HEK293 (cell line): ENCODE measurements at regions not wholly inside any gene's neighbourhood (a gene's known extent, or its start where the extent isn't known, plus 50 kb on each side); places are given as distances from the start of the nearest gene placed in this dataset.

ENCODE experiments used
- CTCF ChIA-PET: fragments of 350-600 bp; formaldehyde crosslinking; extraction: SDS; loops from one replicate; lab custom pipeline; 2021; ENCODE audit warnings: antibody characterized with exemption; lab: Yijun Ruan, JAX
- POLR2A ChIA-PET: fragments of 300-600 bp; formaldehyde crosslinking; extraction: SDS; loops from one replicate; lab custom pipeline; 2020; ENCODE audit warnings: antibody characterized with exemption, inconsistent platforms; lab: Yijun Ruan, JAX
- H3K27ac ChIP-seq: fragments of 200-500 bp; sonication (Bioruptor generic); 2 replicates; pipeline ENCODE4 v1.5.1; 2014; ENCODE audit warnings: low read depth, low read length, control low read depth, inconsistent platforms; ENCODE audit errors: extremely low read depth
- H3K36me3 ChIP-seq, 2 experiments: fragments of 200-500 bp in 1 of 2; sonication (Bioruptor generic) in 1 of 2; 1 replicate in 1 of 2; 2 replicates in 1 of 2; pipeline ENCODE4 v1.5.1; 2014 to 2017; ENCODE audit warnings: inconsistent platforms in 2 of 2, low read length in 2 of 2; ENCODE audit not compliant: control insufficient read depth in 2 of 2, insufficient read depth in 1 of 2
- H3K4me1 ChIP-seq: fragments of 200-500 bp; sonication (Bioruptor generic); 2 replicates; pipeline ENCODE4 v1.5.1; 2014; ENCODE audit warnings: mild to moderate bottlenecking, low read length, inconsistent platforms; ENCODE audit not compliant: control insufficient read depth, insufficient read depth
- H3K4me3 ChIP-seq: 2 replicates; pipeline ENCODE4 v1.5.1; 2011; ENCODE audit warnings: low read depth, mild to moderate bottlenecking, control low read depth, low read length, moderate library complexity
- H3K9me3 ChIP-seq: fragments of 200-500 bp; sonication (Bioruptor generic); 2 replicates; pipeline ENCODE4 v1.5.1; 2014; ENCODE audit warnings: low read depth, low read length, inconsistent platforms; ENCODE audit not compliant: control insufficient read depth, insufficient read depth
- EGR2 ChIP-seq: fragments of 450-650 bp; formaldehyde crosslinking; IDR thresholded peaks from 2 replicates; pipeline ENCODE4 v1.5.1; 2016; ENCODE audit warnings: low read depth, missing biosample characterization, missing genetic modification characterization
- IKZF3 ChIP-seq: fragments of 450-650 bp; IDR thresholded peaks from 2 replicates; pipeline ENCODE4 v1.5.0; 2018; ENCODE audit warnings: missing biosample characterization, mild to moderate bottlenecking, missing genetic modification characterization, moderate library complexity
- PBX3 ChIP-seq: sonication (generic); formaldehyde crosslinking; IDR thresholded peaks from 2 replicates; pipeline ENCODE4 v1.8.1; 2022; ENCODE audit warnings: mild to moderate bottlenecking, moderate library complexity, missing genetic modification reagents
- PRDM1 ChIP-seq: fragments of 450-650 bp; formaldehyde crosslinking; IDR thresholded peaks from 2 replicates; pipeline ENCODE4; 2016; ENCODE audit warnings: missing biosample characterization, missing genetic modification characterization
- YY2 ChIP-seq: fragments of 450-650 bp; formaldehyde crosslinking; IDR thresholded peaks from 2 replicates; pipeline ENCODE4 v1.5.1; 2016; ENCODE audit warnings: missing biosample characterization, missing genetic modification characterization
- ZBTB1 ChIP-seq: fragments of 450-650 bp; formaldehyde crosslinking; IDR thresholded peaks from 2 replicates; pipeline ENCODE4 v1.5.1; 2016; ENCODE audit warnings: missing biosample characterization, missing genetic modification characterization
- ZBTB17 ChIP-seq: fragments of 450-650 bp; formaldehyde crosslinking; IDR thresholded peaks from 2 replicates; pipeline ENCODE4 v1.5.1; 2016; ENCODE audit warnings: missing biosample characterization, missing genetic modification characterization
- ZFP37 ChIP-seq: fragments of 450-650 bp; formaldehyde crosslinking; IDR thresholded peaks from 2 replicates; pipeline ENCODE4 v1.5.1; 2016; ENCODE audit warnings: missing biosample characterization, missing genetic modification characterization
- ZNF202 ChIP-seq: fragments of 450-650 bp; formaldehyde crosslinking; IDR thresholded peaks from 2 replicates; pipeline ENCODE4 v1.5.1; 2016; ENCODE audit warnings: missing biosample characterization, missing genetic modification characterization, borderline replicate concordance
- ZNF214 ChIP-seq: fragments of 450-650 bp; formaldehyde crosslinking; IDR thresholded peaks from 2 replicates; pipeline ENCODE4 v1.5.1; 2017; ENCODE audit warnings: missing biosample characterization, mild to moderate bottlenecking, missing genetic modification characterization, borderline replicate concordance
- ZNF221 ChIP-seq: fragments of 450-650 bp; formaldehyde crosslinking; IDR thresholded peaks from 2 replicates; pipeline ENCODE4 v1.5.1; 2017; ENCODE audit warnings: missing biosample characterization, missing genetic modification characterization, borderline replicate concordance
- ZNF26 ChIP-seq: fragments of 450-650 bp; formaldehyde crosslinking; IDR thresholded peaks from 2 replicates; pipeline ENCODE4 v1.5.1; 2016; ENCODE audit warnings: missing biosample characterization, missing genetic modification characterization
- ZNF280C ChIP-seq: fragments of 450-650 bp; formaldehyde crosslinking; IDR thresholded peaks from 2 replicates; pipeline ENCODE4 v1.5.1; 2016; ENCODE audit warnings: missing biosample characterization, missing genetic modification characterization
- ZNF302 ChIP-seq: fragments of 450-650 bp; formaldehyde crosslinking; IDR thresholded peaks from 2 replicates; pipeline ENCODE4 v1.5.1; 2016; ENCODE audit warnings: missing biosample characterization, missing genetic modification characterization, low read depth
- ZNF423 ChIP-seq: fragments of 450-650 bp; formaldehyde crosslinking; IDR thresholded peaks from 2 replicates; pipeline ENCODE4 v1.5.1; 2016; ENCODE audit warnings: missing biosample characterization, missing genetic modification characterization
- ZNF433 ChIP-seq: fragments of 450-650 bp; formaldehyde crosslinking; IDR thresholded peaks from 2 replicates; pipeline ENCODE4 v1.5.1; 2016; ENCODE audit warnings: missing biosample characterization, missing genetic modification characterization, low read depth
- ZNF510 ChIP-seq: fragments of 450-650 bp; formaldehyde crosslinking; IDR thresholded peaks from 2 replicates; pipeline ENCODE4 v1.5.1; 2018; ENCODE audit warnings: mild to moderate bottlenecking, missing genetic modification characterization, missing biosample characterization; ENCODE audit not compliant: insufficient replicate concordance
- ZNF548 ChIP-seq: fragments of 450-650 bp; formaldehyde crosslinking; IDR thresholded peaks from 2 replicates; pipeline ENCODE4 v1.5.1; 2016; ENCODE audit warnings: missing biosample characterization, missing genetic modification characterization
- ZNF561 ChIP-seq: fragments of 450-650 bp; IDR thresholded peaks from 2 replicates; pipeline ENCODE4 v1.5.1; 2018; ENCODE audit warnings: missing biosample characterization, missing genetic modification characterization, borderline replicate concordance
- ZNF596 ChIP-seq: fragments of 450-650 bp; IDR thresholded peaks from 2 replicates; pipeline ENCODE4 v1.5.0; 2018; ENCODE audit warnings: missing biosample characterization, mild to moderate bottlenecking, missing genetic modification characterization, moderate library complexity
- ZNF600 ChIP-seq: fragments of 450-650 bp; formaldehyde crosslinking; IDR thresholded peaks from 2 replicates; pipeline ENCODE4 v1.5.1; 2016; ENCODE audit warnings: missing biosample characterization, missing genetic modification characterization
- ZNF629 ChIP-seq: fragments of 450-650 bp; formaldehyde crosslinking; IDR thresholded peaks from 2 replicates; pipeline ENCODE4 v1.5.1; 2017; ENCODE audit warnings: missing biosample characterization, missing genetic modification characterization
- ZNF830 ChIP-seq: fragments of 450-650 bp; IDR thresholded peaks from 2 replicates; pipeline ENCODE4 v1.5.0; 2018; ENCODE audit warnings: missing biosample characterization, missing genetic modification characterization, low read depth, mild to moderate bottlenecking, moderate library complexity
- ZSCAN16 ChIP-seq: fragments of 450-650 bp; formaldehyde crosslinking; IDR thresholded peaks from 2 replicates; pipeline ENCODE4 v1.5.1; 2016; ENCODE audit warnings: missing biosample characterization, missing genetic modification characterization
- ZSCAN30 ChIP-seq: fragments of 450-650 bp; IDR thresholded peaks from 2 replicates; pipeline ENCODE4 v1.5.1; 2018; ENCODE audit warnings: missing biosample characterization, mild to moderate bottlenecking, missing genetic modification characterization, moderate library complexity

DNA sequence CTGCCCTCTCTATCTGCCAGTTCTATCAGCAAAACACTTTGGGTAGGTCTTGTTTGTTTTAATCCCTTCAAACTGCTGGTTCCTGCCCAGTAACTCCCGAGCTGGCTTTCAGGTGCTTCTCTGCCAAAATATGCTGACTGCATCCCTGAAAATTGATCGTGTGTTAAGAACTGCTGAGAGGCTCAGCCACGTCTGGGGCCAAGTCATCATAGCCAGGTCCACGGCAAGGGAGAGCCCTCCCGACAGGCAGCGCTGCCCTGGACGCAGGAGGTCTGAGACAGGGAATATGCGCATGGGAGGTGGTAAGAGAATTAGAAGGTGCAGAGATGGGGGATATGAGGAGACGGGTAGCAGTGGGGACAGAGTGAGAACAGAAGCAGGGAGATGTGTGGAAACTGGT is 179.7 kb upstream of the TOPAZ1 start:
- Histone ChIP-seq H3K4me1 (no peaks in the 10 kb centered on the region), H3K9me3 (no peaks in the 10 kb centered on the region), H3K36me3 (no peaks in the 10 kb centered on the region), H3K27ac (no peak overlapping the region), H3K4me3 (no peak overlapping the region)
- ChIA-PET CTCF (interaction anchor here (0.6 kb wide), 1 partner anchor 67 kb away, joined by 3 read pairs; no protein-coding TSS in a partner anchor), POLR2A (no interaction called here)
- TF ChIP-seq ZNF280C (tag by site-specific recombination) (no peak), PRDM1 (tag by site-specific recombination) (no peak), YY2 (no peak), PBX3 (CRISPR knock-in tag) (no peak), ZNF629 (tag by site-specific recombination) (no peak), ZBTB17 (tag by site-specific recombination) (no peak), ZFP37 (tag by site-specific recombination) (no peak), ZSCAN16 (tag by site-specific recombination) (no peak), ZNF830 (tag by site-specific recombination) (no peak), ZSCAN30 (tag by site-specific recombination) (no peak)

- TF ChIP-seq ZNF433 (tag by site-specific recombination) = no peak
- ChIA-PET POLR2A (no interaction called here), CTCF (no interaction called here)
- Histone ChIP-seq H3K4me1 (no peaks in the 10 kb centered on the region), H3K27ac (no peak overlapping the region), H3K9me3 (no peaks in the 10 kb centered on the region), H3K4me3 (no peak overlapping the region), H3K36me3 (no peaks in the 10 kb centered on the region)
These were observed 176.2 kb upstream of the TOPAZ1 start for GRCh38 chr3:44065311-44066094.

- CTCF ChIA-PET = interaction anchor here (0.6 kb wide), 1 partner anchor 485 kb away, joined by 3 read pairs; no protein-coding TSS in a partner anchor
- no peak for TF ChIP-seq ZNF596
- TF ChIP-seq ZBTB1 (tag by site-specific recombination) = no peak
- TF ChIP-seq ZNF302 (tag by site-specific recombination) = no peak
- TF ChIP-seq ZFP37 (tag by site-specific recombination) = no peak
- TF ChIP-seq ZNF214 (tag by site-specific recombination) = no peak
- no peaks in the 10 kb centered on the region for H3K9me3 ChIP-seq
- no peaks in the 10 kb centered on the region for H3K4me1 ChIP-seq
- H3K27ac ChIP-seq = no peak overlapping the region
- no peaks in the 10 kb centered on the region for H3K36me3 ChIP-seq
- no peak overlapping the region for H3K4me3 ChIP-seq
- POLR2A ChIA-PET = no interaction called here
These were observed 174.9 kb upstream of the TOPAZ1 start for GRCh38 chr3:44066806-44067205.

DNA sequence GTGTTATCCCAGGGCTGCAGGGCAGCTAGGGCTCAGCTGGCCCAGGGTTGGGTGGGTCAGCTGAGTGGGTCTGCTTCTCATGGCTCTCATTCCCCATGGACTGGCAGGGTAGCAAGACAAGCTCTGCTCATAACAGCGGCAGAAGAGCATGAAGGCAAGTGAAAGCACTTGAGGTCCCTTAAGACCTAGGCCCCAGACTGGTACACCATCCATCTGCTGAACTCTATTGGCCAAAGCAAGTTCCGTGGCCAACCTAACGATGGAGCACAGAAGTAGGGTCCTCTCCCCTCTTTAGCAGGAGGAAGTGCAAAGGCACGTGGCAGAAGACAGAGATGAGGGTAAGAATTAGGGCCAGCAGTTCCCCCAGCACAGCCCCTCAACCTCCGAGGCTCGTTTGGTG is 174.3 kb upstream of the TOPAZ1 start:
- H3K27ac ChIP-seq = no peak overlapping the region
- no peaks in the 10 kb centered on the region for H3K9me3 ChIP-seq
- no peak overlapping the region for H3K4me3 ChIP-seq
- ChIA-PET CTCF (no interaction called here), POLR2A (no interaction called here)
- H3K4me1 ChIP-seq = no peaks in the 10 kb centered on the region
- no peaks in the 10 kb centered on the region for H3K36me3 ChIP-seq
- no peak for TF ChIP-seq ZNF600 (tag by site-specific recombination)
- no peak for TF ChIP-seq ZNF548 (tag by site-specific recombination)
- no peak for TF ChIP-seq ZNF221
- TF ChIP-seq IKZF3 (tag by site-specific recombination) = no peak
- no peak for TF ChIP-seq EGR2
- TF ChIP-seq ZNF510 (tag by site-specific recombination) = no peak
- no peak for TF ChIP-seq ZNF561 (tag by site-specific recombination)
- no peak for TF ChIP-seq ZNF26
- no peak for TF ChIP-seq ZNF202
- TF ChIP-seq ZNF423 (tag by site-specific recombination) = no peak
